GM21786 (cell line): ENCODE measurements at regions not wholly inside any gene's neighbourhood (a gene's known extent, or its start where the extent isn't known, plus 50 kb on each side); places are given as distances from the start of the nearest gene placed in this dataset.
"Not testable (repeated sequence)": the region's sequence is repeated elsewhere in the genome, so short reads cannot be mapped to it uniquely, and the experiment has no call there.

Experiments used
- ATAC-seq: cut with Tn5 transposase; IDR thresholded peaks from one replicate; pipeline ENCODE4 v1.9.1; 2021; ENCODE audit not compliant: unreplicated experiment

DNA sequence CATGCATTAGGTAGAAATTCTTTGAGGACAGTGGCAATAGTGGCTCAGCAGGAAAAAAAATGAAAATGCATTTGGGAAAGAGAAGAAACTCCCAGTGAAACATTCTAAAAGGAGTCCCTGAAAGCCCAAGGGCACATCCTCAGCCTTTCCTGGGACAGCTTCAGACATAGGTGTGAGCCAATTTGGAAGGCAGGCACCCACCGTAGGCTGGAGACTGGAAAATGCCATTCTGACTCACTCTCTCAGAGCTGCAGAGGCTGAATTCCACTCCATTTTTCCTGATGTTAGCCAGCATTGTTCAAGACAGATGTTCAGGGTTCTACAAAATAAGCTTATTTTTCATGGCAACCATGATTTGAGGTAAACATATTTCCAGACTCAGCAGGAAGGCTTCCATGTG lies 379.0 kb upstream of the FZD8 start:
- no peak for ATAC-seq

DNA sequence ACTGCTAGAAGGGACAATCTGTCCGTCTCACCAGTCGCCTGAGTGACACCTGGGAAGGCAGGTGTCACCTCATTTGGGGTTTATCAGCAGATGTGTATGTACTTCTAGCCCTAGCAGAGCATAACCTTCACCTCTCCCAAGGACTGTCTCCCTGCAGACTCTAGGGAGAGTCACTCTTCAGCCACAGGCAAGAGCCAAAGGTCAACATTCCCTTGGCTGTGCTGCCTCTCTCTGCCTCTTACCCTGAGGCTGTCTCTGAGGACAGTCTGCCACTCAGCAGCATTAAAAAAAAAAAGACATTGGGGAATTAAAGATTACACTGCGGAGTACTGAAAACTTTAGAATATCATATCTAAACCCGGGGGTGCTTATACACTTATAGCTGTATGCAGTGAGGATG lies 377.7 kb upstream of the FZD8 start:
- ATAC-seq = no peak

DNA sequence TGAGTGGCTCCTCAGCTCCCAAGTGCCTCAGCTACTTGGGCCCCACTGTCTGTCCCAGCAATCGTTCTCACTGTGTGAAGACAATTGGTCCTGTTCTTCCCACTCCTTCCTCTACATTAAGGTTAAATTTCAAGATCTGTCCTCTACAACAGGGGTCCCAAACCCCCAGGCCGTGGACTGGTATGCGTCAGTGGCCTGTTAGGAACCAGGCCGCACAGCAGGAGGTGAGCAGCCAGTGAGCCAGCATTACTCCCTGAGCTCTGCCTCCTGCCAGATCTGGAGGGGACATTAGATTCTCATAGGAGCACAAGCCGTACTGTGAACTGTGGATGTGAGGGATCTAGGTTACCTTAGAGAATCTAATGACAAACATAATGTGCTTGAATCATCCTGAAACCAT lies 376.9 kb upstream of the FZD8 start:
- no peak for ATAC-seq

DNA sequence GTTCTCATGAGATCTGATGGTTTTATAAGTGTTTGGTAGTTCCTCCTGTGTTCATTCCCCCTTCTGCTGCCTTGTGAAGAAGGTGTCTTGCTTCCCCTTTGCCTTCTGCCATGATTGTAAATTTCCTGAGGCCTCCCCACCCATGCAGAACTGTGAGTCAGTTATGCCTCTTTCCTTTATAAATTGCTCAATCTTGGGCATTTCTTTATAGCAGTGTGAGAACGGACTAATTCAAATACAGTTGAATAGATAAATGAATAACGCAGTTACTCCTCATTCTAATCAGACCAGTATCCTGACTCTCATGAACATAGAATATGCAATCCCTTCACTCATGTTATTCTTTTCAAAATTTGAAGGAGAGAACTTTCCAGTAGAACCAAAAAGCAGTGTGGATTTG lies 375.0 kb upstream of the FZD8 start:
- ATAC-seq = no peak

- no peak for ATAC-seq
Observed at GRCh38 chr10:36007369-36007768, 365.3 kb upstream of the FZD8 start.

DNA sequence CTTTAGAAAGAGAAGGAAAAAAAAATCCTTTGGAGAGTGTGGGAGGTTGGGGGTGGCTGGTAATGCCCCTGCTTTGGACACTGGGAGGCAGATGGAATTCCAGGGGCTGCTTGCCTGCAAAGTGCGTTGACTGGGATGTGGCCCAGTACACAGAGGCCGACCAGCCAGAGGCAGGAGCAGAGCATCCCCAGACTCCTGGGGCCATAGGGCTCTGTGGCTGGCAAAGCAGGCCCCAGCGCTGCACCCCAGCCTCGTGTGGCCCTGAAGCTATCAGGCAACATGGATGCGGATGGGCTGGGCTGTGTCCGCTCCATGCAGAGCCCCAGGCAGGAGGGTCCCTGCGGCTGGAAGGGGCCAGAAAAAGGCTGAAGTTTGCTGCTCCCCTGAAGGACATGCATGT lies 361.6 kb upstream of the FZD8 start:
- ATAC-seq = no peak

DNA sequence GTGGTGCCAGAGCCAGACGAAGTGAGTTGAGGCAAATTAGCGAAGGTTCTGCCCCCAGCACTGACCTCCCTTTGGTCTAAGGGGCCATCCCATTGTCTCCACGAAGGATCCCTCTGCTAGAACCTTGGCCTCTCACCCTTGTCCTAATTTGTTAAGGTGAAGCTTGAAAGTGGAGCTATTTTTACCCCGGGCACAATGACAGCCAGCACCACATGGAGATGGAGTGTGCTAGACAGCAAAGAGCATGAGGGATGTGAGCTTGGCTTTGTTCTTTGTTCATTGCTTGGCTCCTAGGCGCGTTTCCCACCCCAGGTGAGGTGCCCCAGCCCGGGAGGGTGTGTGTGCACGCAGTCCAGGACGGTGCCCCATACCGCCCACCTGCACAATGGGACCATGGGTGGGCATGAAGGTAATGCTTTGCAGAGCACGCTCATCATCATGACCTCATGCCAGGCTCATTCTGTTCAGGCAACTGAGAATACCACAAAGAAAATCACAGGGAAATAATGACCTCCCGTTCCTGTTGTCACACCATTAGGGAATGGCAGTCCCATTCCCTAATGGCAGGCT lies 361.0 kb upstream of the FZD8 start:
- no peak for ATAC-seq

GRCh38 chr10:36002445-36002844 lies 360.3 kb upstream of the FZD8 start:
- no peak for ATAC-seq

DNA sequence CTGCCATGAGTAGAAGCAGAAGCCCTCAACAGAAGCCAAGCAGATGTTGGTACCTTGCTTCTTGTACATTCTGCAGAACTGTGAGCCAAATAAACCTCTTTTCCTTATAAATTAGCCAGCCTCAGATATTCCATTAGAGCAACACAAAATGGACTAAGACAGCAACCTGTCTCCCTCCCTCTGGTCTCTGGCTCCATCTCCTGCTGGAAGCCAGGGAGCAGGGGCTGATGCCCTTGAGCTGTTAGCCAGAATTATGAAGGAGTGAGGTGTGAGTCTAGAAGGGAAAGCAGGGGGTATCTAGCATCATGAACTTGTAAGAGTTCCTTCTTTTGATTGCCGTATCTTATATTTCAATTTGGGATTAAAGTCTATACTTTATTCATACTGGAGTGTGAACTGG lies 358.7 kb upstream of the FZD8 start:
- ATAC-seq = not testable (repeated sequence)

- no peak for ATAC-seq
Observed at GRCh38 chr10:35998026-35998425, 355.9 kb upstream of the FZD8 start.

DNA sequence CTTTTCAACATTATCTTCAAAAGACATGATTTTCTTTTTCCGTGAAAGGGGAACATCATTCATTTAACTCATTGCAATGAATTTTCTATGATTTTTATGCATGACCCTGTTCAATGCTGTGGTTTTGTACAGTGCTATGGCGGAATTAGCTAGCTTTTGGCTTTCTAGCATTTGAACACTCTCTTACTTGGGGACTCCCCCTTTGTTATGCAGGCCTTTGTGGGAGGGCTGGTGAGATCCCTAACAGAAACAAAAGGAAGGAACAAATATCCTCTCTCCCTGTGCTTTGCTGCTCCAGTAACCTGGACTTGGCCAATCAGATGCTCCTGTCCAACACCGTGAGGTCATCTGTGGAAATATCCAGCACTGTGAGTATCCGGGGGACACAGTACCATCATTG lies 353.4 kb upstream of the FZD8 start:
- ATAC-seq = no peak

- no peak for ATAC-seq
Observed at GRCh38 chr10:35993591-35994515, 351.8 kb upstream of the FZD8 start.

GRCh38 chr10:35992107-35992506 lies 350.0 kb upstream of the FZD8 start:
- ATAC-seq = no peak

DNA sequence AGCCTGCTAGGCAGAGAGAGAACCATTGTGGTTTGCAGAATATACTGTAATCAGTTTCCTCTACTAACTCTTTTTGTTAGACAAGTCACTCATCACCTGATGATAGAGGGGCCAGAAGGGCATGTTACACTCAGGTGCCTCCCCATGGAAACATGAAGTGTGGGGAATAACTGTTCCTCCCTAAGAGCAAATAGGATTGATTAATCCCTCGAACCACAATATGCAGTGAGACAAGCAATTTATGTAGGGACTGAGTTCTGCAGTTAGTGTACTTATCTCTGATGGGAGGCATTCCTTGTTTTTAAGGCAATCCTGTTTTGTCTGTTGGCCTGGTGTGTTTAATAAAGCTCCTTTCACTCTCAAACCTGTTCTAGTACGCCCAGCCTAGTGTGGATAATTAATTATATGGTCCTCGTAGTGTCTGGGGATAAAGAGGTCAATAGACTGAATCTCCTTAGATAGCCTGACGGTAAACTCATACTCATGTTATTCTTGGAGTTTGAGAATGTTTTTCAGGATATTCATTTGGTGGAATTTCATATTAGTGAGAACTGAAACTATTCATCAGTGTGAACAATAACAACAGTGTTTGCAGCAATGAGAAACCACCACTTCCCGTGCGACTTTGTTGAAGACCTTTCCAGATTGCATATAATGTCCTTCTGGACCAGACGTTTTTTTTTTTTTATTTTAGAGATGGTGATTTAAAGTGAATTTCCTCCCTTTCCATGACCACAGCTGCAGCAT lies 344.8 kb upstream of the FZD8 start:
- ATAC-seq = no peak

- ATAC-seq = no peak
Observed at GRCh38 chr10:35979116-35979515, 337.0 kb upstream of the FZD8 start.

- not testable (repeated sequence) for ATAC-seq
Observed at GRCh38 chr10:35973912-35974591, 332.0 kb upstream of the FZD8 start.

- ATAC-seq = no peak
Observed at GRCh38 chr10:35972275-35972674, 330.2 kb upstream of the FZD8 start.

GRCh38 chr10:35971397-35971796 lies 329.3 kb upstream of the FZD8 start:
- no peak for ATAC-seq

DNA sequence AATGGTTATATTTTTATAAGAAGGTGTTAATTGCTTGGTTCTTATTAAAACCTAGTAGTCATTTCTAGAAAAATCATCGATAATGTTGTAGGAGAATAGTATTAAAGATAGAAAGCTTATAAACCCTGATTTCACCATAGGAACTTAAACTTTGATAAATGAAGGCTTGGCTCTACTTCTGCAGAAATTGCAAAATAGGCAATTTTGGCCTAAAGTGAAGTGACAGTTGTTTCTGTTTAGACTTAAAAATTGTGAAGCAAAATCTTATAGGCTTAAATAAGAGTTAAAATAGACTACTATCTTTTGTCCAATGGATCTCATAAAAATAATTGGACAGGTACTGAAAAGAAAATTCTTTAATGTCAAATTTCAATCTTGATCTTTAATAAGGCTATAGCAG lies 321.6 kb upstream of the FZD8 start:
- ATAC-seq = no peak

GRCh38 chr10:35961501-35961900 lies 319.4 kb upstream of the FZD8 start:
- no peak for ATAC-seq

GRCh38 chr10:35959252-35959651 lies 317.2 kb upstream of the FZD8 start:
- no peak for ATAC-seq
